OCI-LY1 (cell line): ENCODE measurements at regions not wholly inside any gene's neighbourhood (a gene's known extent, or its start where the extent isn't known, plus 50 kb on each side); places are given as distances from the start of the nearest gene placed in this dataset.

Experiments
- H2AFZ ChIP-seq: fragments of 200-600 bp; sonication (generic), shearing (Covaris generic); 2 replicates; pipeline ENCODE4 v1.6.0; 2014; ENCODE audit warnings: antibody characterized with exemption, mild to moderate bottlenecking, low read length
- H3F3A ChIP-seq: fragments of 200-600 bp; sonication (generic), shearing (Covaris generic); 2 replicates; pipeline ENCODE4 v1.6.0; 2014; ENCODE audit warnings: mild to moderate bottlenecking, antibody characterized with exemption, low read length, moderate library complexity; ENCODE audit not compliant: insufficient read depth
- H3K27ac ChIP-seq: fragments of 200-600 bp; sonication (generic); 2 replicates; pipeline ENCODE4 v1.5.1; 2014; ENCODE audit warnings: low read length, mixed run types, mild to moderate bottlenecking, low read depth; ENCODE audit not compliant: poor library complexity, severe bottlenecking
- H3K27me3 ChIP-seq: fragments of 200-600 bp; sonication (generic); 2 replicates; pipeline ENCODE4 v1.6.0; 2014; ENCODE audit warnings: antibody characterized with exemption, mild to moderate bottlenecking, low read length, moderate library complexity; ENCODE audit not compliant: insufficient read depth
- H3K36me3 ChIP-seq: fragments of 200-600 bp; sonication (generic); 2 replicates; pipeline ENCODE4 v1.6.1; 2014; ENCODE audit warnings: mild to moderate bottlenecking, antibody characterized with exemption, low read length, moderate library complexity, mixed read lengths; ENCODE audit not compliant: insufficient read depth
- H3K4me1 ChIP-seq: fragments of 200-600 bp; sonication (generic); 2 replicates; pipeline ENCODE4 v1.5.1; 2014; ENCODE audit warnings: mild to moderate bottlenecking, low read length, moderate library complexity; ENCODE audit not compliant: insufficient read depth, severe bottlenecking
- H3K4me2 ChIP-seq: fragments of 200-600 bp; sonication (generic), shearing (Covaris generic); 2 replicates; pipeline ENCODE4 v1.6.1; 2014; ENCODE audit warnings: low read length
- H3K4me3 ChIP-seq: fragments of 200-600 bp; sonication (generic); 2 replicates; pipeline ENCODE4 v1.5.1; 2014; ENCODE audit warnings: low read length, low read depth, mild to moderate bottlenecking, mixed read lengths; ENCODE audit not compliant: poor library complexity, severe bottlenecking
- H3K79me2 ChIP-seq: fragments of 200-600 bp; shearing (Covaris generic); 2 replicates; pipeline ENCODE4 v1.6.1; 2016; ENCODE audit warnings: mixed run types, low read length, mixed read lengths; ENCODE audit not compliant: insufficient read depth
- H3K9ac ChIP-seq: fragments of 200-600 bp; sonication (generic), shearing (Covaris generic); 2 replicates; pipeline ENCODE4 v1.6.1; 2014; ENCODE audit warnings: mild to moderate bottlenecking, low read length, mixed read lengths
- H3K9me2 ChIP-seq: fragments of 200-600 bp; sonication (generic), shearing (Covaris generic); 2 replicates; pipeline ENCODE4 v1.6.1; 2014; ENCODE audit warnings: low read depth, mild to moderate bottlenecking, low read length, mixed read lengths
- H3K9me3 ChIP-seq: fragments of 200-600 bp; shearing (Covaris generic); 2 replicates; pipeline ENCODE4 v1.6.1; 2014; ENCODE audit warnings: low read length, mixed read lengths
- H4K20me1 ChIP-seq: fragments of 200-600 bp; sonication (generic), shearing (Covaris generic); 2 replicates; pipeline ENCODE4 v1.6.0; 2016; ENCODE audit warnings: mild to moderate bottlenecking, low read length; ENCODE audit not compliant: insufficient read depth
- CTCF ChIP-seq: fragments of 200-600 bp; sonication (generic), shearing (Covaris generic); IDR thresholded peaks from 2 replicates; pipeline ENCODE4 v1.5.1; 2017; ENCODE audit warnings: mild to moderate bottlenecking, antibody characterized with exemption, low read length, moderate library complexity, mixed read lengths
- EZH2 ChIP-seq: fragments of 200-600 bp; sonication (generic), shearing (Covaris generic); IDR thresholded peaks from 2 replicates; pipeline ENCODE4 v1.8.0; 2017; ENCODE audit warnings: borderline replicate concordance, mixed run types, mild to moderate bottlenecking, antibody characterized with exemption, low read length, moderate library complexity, mixed read lengths

GRCh38 chr11:95674657-95675358 is 114.8 kb downstream of the FAM76B start:
- Histone ChIP-seq H3K9ac (no peak overlapping the region), H3K36me3 (no peaks in the 10 kb centered on the region), H3K27ac (no peak overlapping the region), H3K4me2 (no peak overlapping the region), H3K27me3 (no peaks in the 10 kb centered on the region), H3K9me2 (no peaks in the 10 kb centered on the region), H3K9me3 (no peaks in the 10 kb centered on the region), H3K4me3 (no peak overlapping the region), H3K79me2 (no peaks in the 10 kb centered on the region), H3F3A (no peaks in the 10 kb centered on the region), H3K4me1 (no peaks in the 10 kb centered on the region), H4K20me1 (no peaks in the 10 kb centered on the region), H2AFZ (no peak overlapping the region)
- TF ChIP-seq CTCF (no peak), EZH2 (no peak)

- TF ChIP-seq EZH2 = no peak
- no peak for TF ChIP-seq CTCF
- Histone ChIP-seq H3K9me2 (no peaks in the 10 kb centered on the region), H3K4me1 (no peaks in the 10 kb centered on the region), H3K79me2 (no peaks in the 10 kb centered on the region), H3K4me3 (no peak overlapping the region), H3K27ac (no peak overlapping the region), H4K20me1 (no peaks in the 10 kb centered on the region), H3K9me3 (no peaks in the 10 kb centered on the region), H3F3A (no peaks in the 10 kb centered on the region), H3K4me2 (no peak overlapping the region), H2AFZ (no peak overlapping the region), H3K36me3 (no peaks in the 10 kb centered on the region), H3K27me3 (no peaks in the 10 kb centered on the region), H3K9ac (no peak overlapping the region)
Observed at GRCh38 chr11:95671768-95672167, 117.8 kb downstream of the FAM76B start.

GRCh38 chr11:95668131-95668530 is 121.5 kb downstream of the FAM76B start:
- TF ChIP-seq EZH2 = no peak
- TF ChIP-seq CTCF = no peak
- Histone ChIP-seq H3K27me3 (no peaks in the 10 kb centered on the region), H3K36me3 (no peaks in the 10 kb centered on the region), H4K20me1 (no peaks in the 10 kb centered on the region), H3K4me2 (no peak overlapping the region), H3F3A (no peaks in the 10 kb centered on the region), H3K9me3 (no peaks in the 10 kb centered on the region), H3K79me2 (no peaks in the 10 kb centered on the region), H3K9ac (no peak overlapping the region), H3K4me1 (no peaks in the 10 kb centered on the region), H3K9me2 (no peaks in the 10 kb centered on the region), H2AFZ (no peak overlapping the region), H3K27ac (no peak overlapping the region), H3K4me3 (no peak overlapping the region)
